Right renal cortex interstitium (tissue), 3 donors: ENCODE measurements at regions not wholly inside any gene's neighbourhood (a gene's known extent, or its start where the extent isn't known, plus 50 kb on each side); places are given as distances from the start of the nearest gene placed in this dataset.

Experiments used
- DNase-seq, 3 donors: peaks; one replicate each; pipeline ENCODE4 v3.0.0-alpha.2; 2013; ENCODE audit warnings: low read depth in 3 of 3, low spot score in 2 of 3

DNA sequence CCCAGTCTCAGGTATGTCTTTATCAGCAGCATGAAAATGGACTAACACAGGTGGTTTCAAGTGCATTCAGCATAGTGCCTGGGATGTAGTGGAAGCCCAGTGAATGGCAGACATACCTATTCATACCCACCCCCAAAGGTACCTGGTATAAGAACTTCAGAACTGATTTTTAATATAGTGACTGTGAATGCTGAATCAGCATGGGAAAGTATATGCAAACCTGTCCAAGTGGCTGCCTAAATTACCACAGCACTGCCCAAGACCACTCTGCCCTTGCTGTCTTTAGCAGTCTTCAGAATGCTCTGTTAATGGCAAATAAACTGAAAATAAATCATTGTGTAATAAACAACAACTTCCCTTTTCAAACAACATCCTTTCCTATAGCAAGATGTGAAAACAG, 312.1 kb downstream of the GPAM start:
- DNase-seq = no peak

DNA sequence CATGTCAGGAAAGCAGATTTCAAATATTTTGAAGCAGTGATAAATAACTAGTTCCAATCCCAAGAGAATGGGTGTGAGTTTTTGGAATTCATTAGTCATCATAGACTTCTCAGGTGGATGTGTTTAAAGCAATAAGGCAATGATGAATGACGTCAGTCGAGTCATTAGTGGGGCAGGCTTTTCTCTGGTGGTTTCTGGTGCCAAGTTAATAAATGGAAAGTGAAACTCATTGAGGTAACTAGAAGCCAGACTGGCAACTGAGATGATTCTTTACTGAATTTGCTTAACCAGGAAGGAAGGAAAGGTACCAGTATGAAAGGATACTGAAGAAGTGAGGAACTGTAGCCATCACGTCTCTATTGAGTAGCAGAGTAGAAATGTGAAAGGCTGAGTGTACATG, 311.0 kb downstream of the GPAM start:
- no peak for DNase-seq

GRCh38 chr10:111873041-111873440, 310.5 kb downstream of the GPAM start:
- DNase-seq = no peak

- no peak for DNase-seq
Measured at GRCh38 chr10:111873621-111874135, 309.9 kb downstream of the GPAM start.

DNA sequence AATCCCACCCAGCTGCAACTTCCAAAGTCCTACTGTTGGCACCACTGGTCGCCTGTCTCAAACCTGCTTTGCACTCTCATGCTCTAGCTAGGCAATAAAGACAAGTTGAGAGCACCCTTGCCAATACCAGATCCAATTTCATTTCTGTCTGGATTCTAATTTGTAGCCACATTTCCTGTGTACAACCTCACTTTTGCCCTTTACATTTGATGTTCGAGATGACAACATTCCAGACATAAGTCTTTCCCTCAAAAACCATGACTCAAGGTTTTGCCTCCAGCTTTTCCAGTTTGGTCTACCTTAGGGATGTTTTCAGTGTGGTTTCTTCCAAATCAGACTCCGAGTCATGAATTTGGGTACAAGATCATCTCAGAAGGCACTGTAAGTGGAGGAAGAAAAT, 309.0 kb downstream of the GPAM start:
- no peak for DNase-seq

GRCh38 chr10:111875725-111876124, 307.8 kb downstream of the GPAM start:
- no peak for DNase-seq

- DNase-seq = no peak
Measured at GRCh38 chr10:111877258-111877657, 306.3 kb downstream of the GPAM start.

- no peak for DNase-seq
Measured at GRCh38 chr10:111879969-111880368, 303.6 kb downstream of the GPAM start.

GRCh38 chr10:111885046-111885445, 298.5 kb downstream of the GPAM start:
- no peak for DNase-seq

DNA sequence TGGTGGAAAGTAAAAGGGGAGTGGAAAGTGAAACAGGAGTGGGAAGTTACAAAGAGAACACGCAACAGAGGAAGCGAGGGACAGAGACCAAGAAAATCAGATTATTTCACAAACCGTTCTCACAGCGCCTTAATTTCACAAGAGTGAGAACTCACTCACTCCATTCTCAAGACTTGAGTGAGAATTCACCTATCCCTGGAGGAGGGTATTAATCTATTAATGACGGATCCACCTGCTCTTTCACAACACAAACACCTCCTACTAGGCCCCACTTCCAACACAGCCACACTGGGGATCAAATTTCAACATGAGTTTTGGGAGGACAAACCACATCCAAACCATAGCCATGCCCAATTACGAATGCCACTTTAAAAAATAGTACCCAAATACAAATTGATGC, 297.6 kb downstream of the GPAM start:
- no peak for DNase-seq

DNA sequence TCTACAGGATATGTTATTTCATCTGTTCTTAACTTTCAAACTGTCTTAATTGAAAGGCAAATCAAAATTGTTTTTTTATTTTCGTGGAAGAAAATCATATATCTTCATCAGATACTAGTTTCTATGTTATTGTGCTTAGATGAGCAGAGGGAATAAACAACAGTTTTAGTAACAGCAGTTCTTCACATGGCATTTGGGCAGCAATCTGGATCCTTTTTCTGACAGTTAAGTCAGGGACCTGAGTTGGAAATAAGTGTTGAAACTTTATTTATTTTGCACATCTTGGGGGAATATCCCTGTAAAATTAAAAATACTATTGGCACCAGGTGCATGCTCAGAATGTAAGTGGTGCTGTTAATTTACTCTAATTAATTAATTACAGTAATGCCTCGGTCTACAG, 296.3 kb downstream of the GPAM start:
- DNase-seq = no peak

DNA sequence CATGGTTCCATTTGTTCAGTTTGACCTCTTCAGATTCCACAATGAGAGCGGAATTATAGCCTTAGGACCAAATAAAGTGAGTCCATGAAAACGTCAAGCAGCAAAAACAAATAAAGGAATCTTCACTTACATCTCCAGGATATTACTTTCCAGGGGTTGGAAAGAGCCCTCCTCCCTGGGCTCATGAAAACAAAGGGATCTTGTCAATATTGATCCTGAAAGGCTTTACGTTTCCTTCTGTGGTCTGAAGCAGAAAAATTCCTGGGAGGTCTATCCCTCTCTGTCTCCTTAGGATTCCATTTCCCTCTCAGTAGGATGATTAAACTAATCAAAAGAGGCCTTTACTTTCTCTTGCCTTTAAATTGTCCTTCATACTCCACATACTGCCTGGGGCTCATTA, 293.5 kb downstream of the GPAM start:
- DNase-seq = no peak

GRCh38 chr10:111916011-111916410, 267.6 kb downstream of the GPAM start:
- no peak for DNase-seq

- DNase-seq = no peak
Measured at GRCh38 chr10:111921821-111922220, 261.7 kb downstream of the GPAM start.

- DNase-seq = no peak
Measured at GRCh38 chr10:111923032-111923431, 260.5 kb downstream of the GPAM start.

DNA sequence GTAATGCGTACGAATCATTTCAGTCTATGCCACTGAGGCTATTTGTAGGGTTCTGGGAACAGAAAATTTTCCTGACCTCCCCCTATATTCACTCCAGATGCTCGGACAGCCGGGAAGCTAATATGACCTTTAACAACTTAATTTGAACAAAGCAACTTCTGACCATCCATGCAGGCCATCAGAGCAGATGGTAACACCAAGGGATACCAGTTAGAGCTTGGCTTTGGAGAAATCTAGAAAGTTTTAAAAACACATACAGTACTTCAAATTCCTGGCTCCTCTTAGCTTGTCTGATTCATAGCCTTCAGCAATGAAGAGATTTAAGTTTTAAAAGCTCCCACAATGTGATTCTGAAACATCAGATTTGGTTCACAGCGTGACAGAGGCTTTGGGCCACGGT, 257.3 kb downstream of the GPAM start:
- no peak for DNase-seq

DNA sequence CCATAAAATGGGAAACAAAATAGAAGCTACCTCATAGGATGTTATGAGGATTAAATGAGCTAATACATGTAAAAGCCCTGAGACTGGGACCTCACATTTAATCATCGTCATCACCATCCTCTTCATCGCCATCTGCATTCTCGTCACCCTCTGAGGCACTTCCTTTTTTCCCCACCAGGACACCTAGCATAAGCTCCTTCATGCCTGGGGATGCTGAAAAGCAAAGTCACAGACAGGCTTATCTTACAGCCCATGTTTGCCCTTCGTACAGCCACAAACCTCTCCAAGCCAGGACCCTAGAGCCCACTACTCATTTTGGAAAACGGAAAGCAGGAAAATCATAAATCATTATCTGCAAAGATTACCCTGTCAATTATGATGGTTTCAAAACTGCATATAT, 249.6 kb downstream of the GPAM start:
- DNase-seq = no peak

- no peak for DNase-seq
Measured at GRCh38 chr10:111934931-111935330, 248.6 kb downstream of the GPAM start.

DNA sequence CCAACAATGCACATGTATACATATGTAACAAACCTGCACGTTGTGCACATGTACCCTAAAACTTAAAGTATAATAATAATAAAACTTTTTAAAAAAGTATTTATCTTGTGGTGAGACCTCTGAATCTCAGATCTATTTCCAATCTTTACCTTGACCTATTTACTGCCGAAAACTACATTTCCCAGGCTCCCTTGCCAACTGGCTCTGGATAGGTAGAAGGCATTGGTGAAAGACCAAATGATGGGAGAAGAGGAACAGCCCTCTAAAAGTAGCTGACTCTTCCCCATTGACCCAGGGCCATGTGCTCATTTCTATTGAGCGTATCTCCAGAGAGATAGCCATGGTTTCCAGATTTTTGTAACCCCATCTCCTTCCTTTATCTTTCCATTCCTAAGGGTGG, 247.4 kb downstream of the GPAM start:
- no peak for DNase-seq

- DNase-seq = no peak
Measured at GRCh38 chr10:111944331-111944730, 239.2 kb downstream of the GPAM start.

GRCh38 chr10:111953949-111954348, 229.6 kb downstream of the GPAM start:
- no peak for DNase-seq

- DNase-seq = no peak
Measured at GRCh38 chr10:111954386-111954785, 229.2 kb downstream of the GPAM start.

DNA sequence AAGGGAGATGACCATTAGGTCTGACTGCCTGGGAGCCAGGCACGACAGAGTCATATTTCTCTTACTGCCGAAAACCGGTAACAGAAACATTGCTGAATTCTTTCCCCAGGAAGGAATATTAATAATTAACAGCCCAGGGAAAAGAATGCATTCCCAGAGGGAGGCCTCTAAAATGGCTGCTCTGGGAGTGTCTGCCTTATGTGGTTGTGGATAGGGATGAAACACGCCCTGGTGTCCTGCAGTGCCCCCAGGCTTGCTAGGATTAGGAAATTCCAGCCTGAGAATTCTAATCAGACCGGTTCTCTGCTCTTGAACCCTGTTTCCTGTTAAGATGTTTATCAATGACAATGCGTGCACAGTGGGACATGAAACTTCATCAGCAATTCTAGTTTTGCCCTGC, 226.7 kb downstream of the GPAM start:
- no peak for DNase-seq

GRCh38 chr10:111962951-111963350, 220.6 kb downstream of the GPAM start:
- DNase-seq = no peak
